NCI-H1092 treated with DMSO at 0.1 percent for 48 hours (cell line): ENCODE measurements at regions not wholly inside any gene's neighbourhood (a gene's known extent, or its start where the extent isn't known, plus 50 kb on each side); places are given as distances from the start of the nearest gene placed in this dataset.

ENCODE experiments used
- DNase-seq: peaks from one replicate; lab custom pipeline; 2025; lab: John Stamatoyannopoulos, UW

DNA sequence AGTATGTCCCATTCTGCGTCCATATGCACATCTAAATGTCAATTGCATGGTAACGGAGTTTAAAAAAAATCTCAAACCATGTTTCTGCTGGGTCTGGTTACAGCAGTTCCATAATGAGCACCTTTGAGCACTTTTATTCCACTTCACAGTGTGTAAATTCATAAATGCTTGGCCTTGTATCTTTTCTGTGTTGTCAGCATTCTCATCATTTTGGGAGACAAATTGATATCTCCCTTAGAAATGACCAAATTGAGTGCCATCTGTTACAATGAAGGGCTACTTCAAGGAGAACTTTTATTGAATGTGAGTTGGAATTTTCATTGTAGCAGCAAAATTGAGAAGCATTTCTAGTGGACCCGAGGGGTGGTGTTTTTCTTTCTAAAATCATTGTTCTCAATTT lies 432.9 kb upstream of the PCDH9 start:
- no peak for DNase-seq

DNA sequence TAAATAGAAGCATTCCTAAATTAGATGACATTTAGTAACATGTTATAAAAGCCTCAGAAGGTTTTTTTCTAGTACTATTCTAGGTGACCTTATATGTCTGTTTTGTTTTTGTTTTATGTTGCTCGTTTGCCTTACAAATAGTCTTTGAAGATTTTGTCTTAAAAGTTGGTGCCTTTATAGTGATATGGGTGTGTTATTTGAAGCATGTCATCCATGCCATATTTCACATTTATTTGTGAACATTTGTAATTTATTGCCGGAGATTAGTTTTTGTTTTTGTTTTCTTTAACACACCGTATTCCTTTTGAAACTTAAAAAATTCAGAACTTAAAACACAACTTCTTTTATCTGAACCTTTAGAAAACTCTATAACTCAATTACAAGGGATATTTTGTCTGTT lies 422.8 kb upstream of the PCDH9 start:
- DNase-seq: no peak

DNA sequence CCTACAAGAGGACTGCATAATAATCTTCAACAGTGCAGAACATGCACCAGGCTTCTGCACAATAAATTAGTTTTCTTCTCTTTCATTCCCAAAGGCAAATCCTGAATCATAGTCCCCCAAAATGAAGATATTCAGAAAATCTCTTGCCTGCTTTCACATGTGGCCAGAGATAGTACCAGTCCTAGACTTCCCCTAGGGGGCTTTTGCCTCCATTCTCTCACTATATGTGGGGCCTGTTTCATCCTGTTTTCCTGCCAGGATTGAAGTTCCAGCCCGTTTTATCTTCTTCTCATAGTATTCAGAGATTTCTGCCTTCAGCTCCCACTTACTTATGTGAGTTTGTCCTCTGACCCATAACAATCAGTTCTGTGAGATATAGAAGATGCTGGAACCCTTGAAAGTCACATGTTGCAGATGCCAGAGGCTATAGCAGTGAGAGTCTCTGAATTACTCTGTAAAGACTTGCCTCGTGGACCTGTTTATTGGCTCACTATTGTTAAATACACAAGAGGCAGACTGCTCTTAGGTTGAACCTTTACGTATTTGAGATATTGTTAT lies 421.9 kb upstream of the PCDH9 start:
- DNase-seq: no peak

DNA sequence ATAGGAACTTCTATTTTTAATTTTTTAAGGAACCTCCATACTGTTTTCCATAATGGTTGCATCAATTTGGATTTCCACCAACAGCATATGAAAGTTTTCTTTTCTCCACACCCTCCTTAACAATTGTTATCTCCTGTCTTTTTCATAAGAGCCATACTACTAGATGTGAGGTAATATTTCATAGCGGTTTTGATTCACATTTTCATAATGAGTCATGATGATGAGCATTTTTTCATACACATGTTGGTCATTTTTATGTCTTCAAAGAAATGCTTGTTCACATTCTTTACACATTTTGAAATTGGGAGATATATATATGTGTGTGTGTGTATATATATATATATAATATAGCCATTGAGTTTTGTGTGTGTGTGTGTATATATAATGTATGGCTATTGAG lies 420.3 kb upstream of the PCDH9 start:
- no peak for DNase-seq

DNA sequence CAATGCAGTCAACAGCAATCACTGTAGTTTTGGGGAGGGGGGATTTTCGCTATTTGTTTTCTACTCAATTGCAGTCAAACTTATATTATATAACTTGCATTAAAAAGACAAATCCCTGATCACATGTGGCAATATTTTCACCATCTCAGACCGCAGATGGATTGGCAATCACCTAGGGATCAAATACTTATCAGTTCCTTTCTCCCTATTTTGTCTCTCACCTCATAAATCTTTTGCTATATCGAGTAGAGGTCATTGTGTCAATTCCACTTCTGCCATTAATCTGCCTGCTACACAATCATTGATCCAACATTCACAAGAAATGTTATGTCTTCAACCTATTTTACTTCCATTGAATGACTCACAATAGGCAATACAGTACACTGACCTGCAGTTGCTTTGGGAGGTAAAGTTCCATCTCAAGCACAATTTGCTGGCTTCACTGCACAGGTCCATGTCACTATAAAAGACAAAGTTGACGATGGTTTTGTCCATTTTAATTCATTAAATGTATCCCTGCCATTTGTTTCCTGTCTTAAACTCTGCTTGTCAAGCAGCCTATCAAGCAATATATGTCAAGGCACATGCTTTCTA lies 415.8 kb upstream of the PCDH9 start:
- no peak for DNase-seq

DNA sequence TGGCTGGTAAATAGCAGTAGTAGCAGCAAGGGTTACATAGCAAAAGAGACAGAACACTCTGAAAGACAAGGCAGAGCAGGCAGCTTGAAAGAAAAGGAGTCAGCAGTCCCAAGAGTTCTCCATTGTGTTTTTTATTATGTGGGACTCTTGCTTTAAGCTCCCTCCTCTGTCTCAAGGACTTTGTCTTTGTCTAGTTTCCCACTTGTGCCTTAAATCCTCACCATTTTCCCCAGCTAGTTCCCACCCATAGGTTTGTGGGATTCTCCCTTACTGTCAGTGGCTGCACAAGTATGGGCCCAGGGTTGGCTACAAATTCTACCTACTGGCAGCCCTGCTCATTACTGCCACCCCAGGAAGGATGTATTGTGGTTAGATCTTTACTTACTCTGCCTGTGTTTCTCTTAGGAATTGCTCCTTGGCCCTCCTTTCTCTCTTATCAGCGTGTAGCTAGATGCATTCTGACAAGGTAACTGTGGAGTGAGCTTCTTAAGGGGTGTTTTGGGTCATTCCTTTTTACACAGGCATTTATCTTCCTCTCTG lies 413.4 kb upstream of the PCDH9 start:
- no peak for DNase-seq

DNA sequence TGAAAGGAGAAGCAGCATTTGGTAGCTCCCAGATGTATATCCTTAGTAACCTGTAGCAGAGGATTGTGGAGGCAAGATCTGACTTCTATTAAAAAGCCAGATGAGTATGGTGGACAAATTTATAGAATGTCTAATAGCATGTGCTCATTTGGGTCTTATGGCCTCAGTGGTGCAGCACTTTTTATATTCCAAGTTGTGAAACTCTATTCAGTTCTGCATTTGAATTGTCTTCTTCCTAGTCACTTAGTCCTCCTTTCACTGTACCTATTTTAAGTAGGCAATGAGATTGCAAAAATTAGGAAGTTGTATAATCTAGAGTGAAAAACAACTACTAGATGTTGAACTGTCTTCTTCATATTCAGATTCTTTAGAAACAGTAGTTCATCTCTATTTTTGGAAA lies 412.5 kb upstream of the PCDH9 start:
- no peak for DNase-seq

DNA sequence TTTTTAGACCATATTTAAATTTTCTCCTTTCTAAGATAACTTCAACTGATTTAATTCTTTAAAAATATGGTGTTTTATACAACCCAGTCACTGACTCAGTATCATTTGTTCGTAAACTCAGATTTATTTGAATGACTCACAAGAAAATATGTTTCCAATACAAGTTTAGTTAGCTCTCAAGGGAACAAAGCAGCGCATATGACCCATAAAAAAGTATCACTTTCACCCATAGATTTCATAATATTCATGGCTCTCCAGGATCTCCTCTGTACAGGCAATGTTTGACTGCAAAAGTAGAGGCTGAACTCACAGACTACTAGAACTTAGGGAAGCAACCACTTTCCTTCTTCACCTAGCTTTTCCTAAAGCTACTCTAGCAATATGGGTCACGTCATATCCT lies 405.6 kb upstream of the PCDH9 start:
- DNase-seq: no peak

DNA sequence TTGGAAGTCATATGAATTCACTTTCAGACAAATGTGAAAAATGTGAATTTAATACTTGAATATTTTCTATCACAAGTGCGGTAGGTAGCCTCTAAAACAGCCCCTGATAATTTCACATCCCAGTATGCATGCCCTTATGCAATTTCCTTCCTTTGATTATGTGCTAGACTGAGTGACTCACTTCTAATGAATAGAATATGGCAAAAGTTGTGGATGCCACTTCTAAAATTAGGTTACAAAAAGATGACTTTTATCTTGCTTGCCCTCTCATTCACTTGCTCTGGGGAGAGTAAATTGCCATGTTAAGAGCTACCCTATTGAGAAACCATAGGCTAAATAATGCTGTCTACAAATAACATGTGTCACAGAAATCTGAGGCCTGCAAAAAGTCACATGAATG lies 402.5 kb upstream of the PCDH9 start:
- DNase-seq: no peak

DNA sequence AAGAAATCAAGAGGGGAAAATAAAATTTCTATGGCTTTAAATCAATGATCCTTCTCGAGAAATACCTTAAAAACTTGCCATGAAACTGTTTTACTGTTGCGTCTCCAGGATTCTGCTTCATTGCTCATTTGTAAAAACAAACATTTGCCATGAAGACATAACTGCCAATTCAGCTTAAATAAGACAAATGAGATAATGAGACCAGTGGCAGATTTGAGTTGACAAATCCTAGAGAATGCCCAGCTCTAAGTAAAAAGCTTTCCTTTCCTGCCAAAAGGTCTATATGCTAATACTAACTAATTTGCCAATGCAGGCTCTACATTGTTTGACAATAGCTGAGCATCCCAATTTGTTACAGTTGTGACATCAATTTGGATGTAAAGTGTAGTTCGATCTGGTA lies 400.5 kb upstream of the PCDH9 start:
- DNase-seq: peak; percentile 11

DNA sequence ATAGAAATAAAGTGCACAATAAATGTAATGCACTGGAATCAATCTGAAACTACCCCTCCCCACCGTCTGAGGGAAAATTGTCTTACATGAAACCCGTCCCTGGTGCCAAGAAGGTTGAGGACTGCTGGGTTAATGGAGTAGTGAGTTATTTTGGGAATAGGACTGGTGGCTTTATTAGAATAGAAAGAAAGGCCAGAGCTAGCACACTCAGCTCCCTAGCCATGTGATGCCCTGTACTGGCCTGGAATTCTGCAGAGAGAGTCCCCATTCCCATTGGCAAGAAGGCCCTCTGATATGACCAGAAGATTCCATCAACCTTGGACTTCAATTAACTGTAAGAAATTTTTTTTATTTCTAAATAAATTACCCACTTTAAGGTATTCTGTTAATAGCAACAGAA lies 393.5 kb upstream of the PCDH9 start:
- no peak for DNase-seq

DNA sequence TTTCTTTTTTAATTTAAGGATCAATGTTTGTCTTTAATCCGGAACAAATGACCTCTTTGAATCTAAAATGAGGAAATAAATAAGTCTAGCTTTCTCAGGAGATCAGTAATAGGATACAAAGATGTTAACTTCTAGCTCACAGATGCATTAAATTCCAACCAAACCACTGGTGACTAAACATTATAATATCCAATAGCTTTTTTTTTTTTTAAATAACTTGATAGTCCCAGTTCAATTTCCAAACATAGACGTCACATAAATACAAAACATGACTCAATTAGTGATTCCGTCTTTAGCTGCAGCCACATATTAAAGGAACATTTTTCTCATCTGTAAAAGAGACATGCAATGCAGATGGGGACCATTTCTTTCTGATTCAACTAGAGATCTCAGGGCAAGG lies 390.5 kb upstream of the PCDH9 start:
- no peak for DNase-seq

DNA sequence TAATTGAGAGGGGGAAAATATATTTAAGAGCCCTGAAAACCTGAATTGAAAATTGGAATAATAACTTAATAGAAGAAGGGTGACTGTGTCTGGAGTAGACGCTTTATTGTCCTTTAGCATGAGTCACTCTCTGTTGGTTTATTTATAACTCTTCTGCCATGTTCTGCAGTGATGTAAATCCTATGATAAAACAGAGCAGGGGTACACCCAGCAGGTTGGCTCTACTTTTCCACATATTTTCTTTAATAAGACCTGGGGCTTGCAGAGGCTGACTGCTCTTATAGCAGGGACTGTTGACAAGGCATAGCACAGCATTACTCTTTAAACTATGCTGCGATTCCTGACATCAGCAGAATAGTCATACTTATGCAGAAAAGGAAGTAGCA lies 389.9 kb upstream of the PCDH9 start:
- no peak for DNase-seq

DNA sequence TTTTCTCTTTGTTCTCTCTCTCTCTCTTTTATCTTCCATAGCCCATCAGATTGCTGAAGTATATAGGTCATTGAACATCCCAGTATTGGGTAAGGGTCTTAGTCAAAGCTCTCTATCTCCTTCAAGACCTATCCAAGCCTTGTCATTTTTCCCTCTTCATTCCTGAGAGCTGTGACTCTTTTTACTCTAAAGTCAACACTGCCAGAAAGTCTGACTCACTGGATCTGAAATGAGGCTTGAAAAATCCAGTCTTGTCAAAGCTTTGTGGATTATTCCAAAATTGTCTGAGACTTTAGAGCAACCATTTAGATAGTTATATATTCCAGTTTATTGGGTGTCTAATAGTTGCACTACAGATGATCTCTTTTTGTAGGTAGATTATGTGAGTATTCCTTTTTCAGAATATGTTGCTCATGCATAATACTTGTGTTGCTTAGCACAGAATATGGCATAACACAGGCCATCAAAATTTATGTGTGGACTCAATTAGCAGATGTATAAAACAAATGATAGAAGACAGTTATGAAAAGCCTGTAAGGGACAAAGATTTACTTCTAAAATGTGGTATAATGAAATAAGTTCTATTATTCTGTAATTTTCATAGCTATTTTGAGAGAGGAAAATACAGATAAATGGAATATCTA lies 389.3 kb upstream of the PCDH9 start:
- DNase-seq: no peak

DNA sequence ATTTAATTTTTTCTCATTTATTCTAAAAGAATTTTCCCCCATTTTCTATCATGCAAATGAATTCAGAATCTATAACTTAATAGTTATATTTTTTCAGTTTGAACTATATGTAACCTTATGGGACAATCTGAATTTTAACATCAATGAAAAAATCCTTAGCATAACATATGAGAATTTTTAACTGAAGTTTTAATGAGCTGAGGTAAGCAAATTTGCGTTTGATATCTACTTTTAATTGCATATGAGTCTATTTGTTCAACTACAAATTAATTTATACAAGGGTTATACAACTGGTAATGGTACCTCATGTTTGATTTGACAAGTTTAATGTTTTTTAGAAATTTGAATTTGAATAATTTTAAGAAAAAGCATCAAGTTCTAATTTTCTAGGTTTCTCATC lies 384.4 kb upstream of the PCDH9 start:
- DNase-seq: no peak

DNA sequence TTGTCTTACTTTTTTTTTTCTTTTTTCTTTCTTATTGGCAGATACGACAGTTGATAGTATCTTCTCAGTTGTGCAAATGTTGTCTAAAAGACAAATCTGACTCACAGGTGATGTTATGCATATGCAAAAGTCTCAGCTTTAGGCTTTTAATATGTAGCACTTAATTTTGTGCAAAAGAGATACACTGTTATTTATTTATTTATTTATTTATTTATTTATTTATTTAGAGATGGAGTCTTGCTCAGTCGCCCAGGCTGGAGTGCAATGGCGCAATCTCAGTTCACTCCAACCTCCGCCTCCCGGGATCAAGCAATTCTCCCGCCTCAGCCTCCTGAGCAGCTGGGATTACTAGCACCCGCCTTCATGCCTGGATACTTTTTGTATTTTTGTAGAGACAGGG lies 383.9 kb upstream of the PCDH9 start:
- no peak for DNase-seq

DNA sequence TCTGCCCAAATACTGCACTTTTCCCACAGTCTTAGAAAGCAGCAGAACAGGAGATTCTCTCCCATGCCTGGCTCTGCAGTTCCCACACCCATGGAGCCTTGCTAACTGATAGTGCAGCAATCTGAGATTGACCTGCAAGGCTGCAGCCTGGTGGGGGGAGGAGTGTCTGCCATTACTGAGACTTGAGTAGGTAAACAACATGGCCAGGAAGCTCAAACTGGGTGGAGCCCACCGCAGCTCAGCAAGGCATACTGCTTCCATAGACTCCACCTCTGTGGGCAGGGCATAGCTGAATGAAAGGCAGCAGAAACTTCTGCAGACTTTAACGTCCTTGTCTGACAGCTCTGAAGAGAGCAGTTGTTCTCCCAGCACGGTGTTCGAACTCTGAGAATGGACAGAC lies 358.5 kb upstream of the PCDH9 start:
- DNase-seq: no peak

DNA sequence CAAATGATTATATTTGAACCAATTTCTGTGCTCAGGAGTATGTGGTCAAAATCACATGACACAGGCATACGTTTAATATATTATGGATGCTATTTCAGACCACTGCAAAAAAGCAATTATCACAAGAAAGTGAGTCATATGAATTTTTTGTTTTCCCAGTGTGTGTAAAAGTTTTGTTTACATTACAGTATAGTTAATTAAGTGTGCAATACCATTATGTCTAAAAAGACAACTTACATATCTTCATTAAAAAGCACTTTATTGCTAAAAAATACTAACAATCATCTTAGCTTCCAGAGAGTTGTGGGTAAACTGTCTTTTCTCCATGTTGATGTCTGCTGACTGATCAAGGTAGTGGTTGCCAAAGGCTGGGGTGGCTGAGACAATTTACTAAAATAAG lies 347.2 kb upstream of the PCDH9 start:
- no peak for DNase-seq

DNA sequence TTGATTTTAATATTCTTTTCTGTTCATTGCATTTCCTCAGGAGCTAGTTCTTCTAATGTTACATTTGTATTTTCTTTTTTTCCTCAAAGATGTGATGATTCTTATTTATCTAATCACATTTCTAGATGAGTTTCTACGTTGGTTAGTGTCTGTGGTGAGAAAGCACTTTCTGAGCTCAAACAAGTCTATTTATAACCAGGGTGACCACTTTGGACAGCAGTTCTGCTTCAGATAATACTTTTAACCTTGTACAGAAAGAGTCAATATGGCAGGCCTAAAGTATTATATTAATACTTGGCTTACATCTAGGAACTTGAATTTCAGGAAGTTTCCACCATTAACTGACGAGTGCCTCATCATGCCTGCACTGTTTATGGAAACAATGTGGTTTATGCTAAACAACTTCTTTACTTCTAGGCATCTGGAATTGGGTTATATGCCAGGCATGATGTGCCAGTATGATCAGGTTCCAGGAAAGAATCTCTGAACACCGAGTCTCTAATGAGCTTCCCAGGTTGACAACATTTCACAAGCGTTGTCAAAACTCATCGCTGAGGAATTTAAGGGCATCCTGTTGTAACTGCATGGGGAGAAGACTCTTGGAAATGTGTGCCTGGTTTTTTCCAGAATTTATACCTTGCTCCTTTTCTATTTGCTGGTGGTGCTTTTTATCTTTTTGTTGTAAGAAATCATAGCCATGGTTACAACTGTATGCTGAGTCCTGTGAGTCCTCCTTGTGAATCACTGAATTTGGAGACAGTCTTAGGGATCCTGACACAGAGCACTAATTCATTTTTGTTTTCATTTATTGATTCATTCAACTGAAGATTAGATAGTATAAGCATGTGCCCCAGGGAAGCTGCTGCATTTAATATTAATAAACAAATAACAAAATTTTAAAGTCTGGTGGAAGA lies 344.4 kb upstream of the PCDH9 start:
- no peak for DNase-seq

DNA sequence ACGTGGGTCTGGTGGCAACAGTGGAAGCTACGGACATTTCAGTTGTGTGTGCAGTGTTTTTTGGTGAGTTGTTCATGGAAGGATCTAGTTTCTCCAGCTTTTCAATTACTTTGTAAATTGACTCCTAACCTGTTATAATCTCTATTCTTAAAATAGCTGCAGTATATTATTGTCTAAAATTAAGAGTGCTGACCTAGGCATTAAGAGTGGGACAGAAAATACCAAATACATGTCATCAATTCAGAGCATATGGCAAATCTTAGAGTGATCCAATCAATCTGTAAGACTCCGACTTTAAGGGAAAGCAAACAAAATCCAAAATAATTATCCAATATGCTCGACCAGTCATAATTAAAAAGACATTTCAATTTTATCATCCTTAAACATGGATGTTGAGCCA lies 338.1 kb upstream of the PCDH9 start:
- DNase-seq: no peak

DNA sequence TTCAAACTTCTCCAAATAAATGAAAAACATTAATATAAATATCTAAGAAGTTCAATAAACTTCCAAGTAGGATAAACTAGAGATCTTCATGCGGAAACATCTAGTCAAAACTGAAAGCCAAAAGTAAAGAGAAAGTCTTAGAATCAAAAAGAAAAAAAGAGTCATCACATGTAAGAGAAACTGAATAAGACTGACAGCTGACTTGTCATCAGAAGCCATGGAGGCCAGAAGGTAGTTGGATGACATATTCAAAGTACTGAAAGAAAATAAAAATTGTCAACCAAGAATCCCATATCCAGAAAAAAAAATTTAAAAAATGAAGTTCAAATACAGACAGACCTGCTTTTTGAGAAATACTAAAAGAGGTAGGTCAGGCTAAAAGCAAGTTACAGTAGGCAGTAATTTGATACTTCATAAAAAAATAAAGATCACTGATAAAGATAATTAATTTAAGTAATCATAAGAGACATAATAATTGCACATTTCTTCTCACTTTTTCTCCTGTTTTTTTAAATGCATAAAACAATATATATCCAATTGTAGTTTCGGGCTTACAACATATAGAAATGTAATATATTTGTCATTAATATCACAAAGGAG lies 327.6 kb upstream of the PCDH9 start:
- no peak for DNase-seq

DNA sequence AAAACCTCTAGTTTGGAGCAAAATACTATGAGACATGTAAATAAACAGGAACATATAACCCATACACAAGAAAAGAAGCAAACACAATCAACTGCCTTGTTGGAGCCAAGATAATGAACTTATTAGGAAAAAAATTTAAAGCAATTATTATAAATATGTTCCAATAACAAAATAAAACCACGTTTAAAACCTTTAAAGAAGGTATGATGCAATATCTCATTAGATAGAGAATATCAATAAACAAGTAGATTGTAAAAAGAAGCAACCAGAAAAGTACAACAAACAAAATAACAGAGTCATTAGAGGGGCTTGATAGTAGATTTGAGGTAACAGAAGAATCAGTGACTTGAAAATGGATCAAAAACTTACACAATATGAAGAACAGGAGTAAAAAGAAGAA lies 327.0 kb upstream of the PCDH9 start:
- no peak for DNase-seq
